ENCODE measurements at regions not wholly inside any gene's neighbourhood (a gene's known extent, or its start where the extent isn't known, plus 50 kb on each side); places are given as distances from the start of the nearest gene placed in this dataset.

DNA sequence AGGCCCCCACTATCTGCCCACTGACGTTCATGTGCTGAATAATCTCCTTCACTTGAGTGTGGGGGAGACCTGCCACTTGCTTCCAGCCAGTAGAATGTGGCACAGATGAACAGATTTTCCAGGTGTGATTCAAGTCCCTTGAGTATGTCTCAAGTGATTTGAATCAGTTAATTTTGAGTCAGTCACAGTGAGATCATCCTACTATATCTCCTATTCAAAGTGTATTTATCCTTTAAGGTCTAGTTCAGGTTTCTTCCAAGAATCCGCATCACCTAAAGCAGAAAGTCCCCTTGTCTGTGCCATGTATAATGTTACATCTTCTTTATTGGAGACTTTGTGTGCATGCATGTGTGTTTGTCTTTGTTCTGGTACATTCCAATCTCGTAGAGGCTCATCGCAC, 208.3 kb upstream of the DAB2 start:
- Histone ChIP-seq H3K4me3 (ENCODE audit: low read length, poor library complexity, severe bottlenecking) (no peak overlapping the region), H3K4me2 (ENCODE audit: low read depth, low read length, poor library complexity, severe bottlenecking) (no peak overlapping the region), H3K27me3 (ENCODE audit: insufficient read depth, low read length, poor library complexity, severe bottlenecking) (no peaks in the 10 kb centered on the region), H4K20me1 (ENCODE audit: insufficient read depth, low read length, poor library complexity, severe bottlenecking) (no peaks in the 10 kb centered on the region), H3K79me2 (ENCODE audit: insufficient read depth, low read length) (no peaks in the 10 kb centered on the region), H3K36me3 (ENCODE audit: insufficient read depth, low read length) (no peaks in the 10 kb centered on the region), H3F3A (ENCODE audit: low read depth) (no peaks in the 10 kb centered on the region), H3K9me2 (replicated peaks; ENCODE audit: low read depth, low read length) (no peaks in the 10 kb centered on the region), H3K9me3 (ENCODE audit: insufficient read depth, low read depth, low read length) (no peaks in the 10 kb centered on the region), H2AFZ (ENCODE audit: low read length) (no peak overlapping the region), H3K4me1 (ENCODE audit: insufficient read depth, low read length, poor library complexity, severe bottlenecking) (no peaks in the 10 kb centered on the region), H3K9ac (ENCODE audit: low read depth, low read length, poor library complexity, severe bottlenecking) (no peak overlapping the region)
- TF ChIP-seq CTCF (conservative IDR thresholded peaks at IDR 0.05; ENCODE audit: low read length) (no peak), EZH2phosphoT487 (IDR thresholded peaks at IDR 0.05; ENCODE audit: borderline replicate concordance) (no peak)

- no peaks in the 10 kb centered on the region for H3K9me2 ChIP-seq (replicated peaks; ENCODE audit: low read depth, low read length)
- H3K79me2 ChIP-seq (ENCODE audit: insufficient read depth, low read length), result no peaks in the 10 kb centered on the region
- H3K9ac ChIP-seq (ENCODE audit: low read depth, low read length, poor library complexity, severe bottlenecking), result no peak overlapping the region
- H3K27me3 ChIP-seq (ENCODE audit: insufficient read depth, low read length, poor library complexity, severe bottlenecking), result no peaks in the 10 kb centered on the region
- no peaks in the 10 kb centered on the region for H3K4me1 ChIP-seq (ENCODE audit: insufficient read depth, low read length, poor library complexity, severe bottlenecking)
- no peaks in the 10 kb centered on the region for H3F3A ChIP-seq (ENCODE audit: low read depth)
- no peak overlapping the region for H2AFZ ChIP-seq (ENCODE audit: low read length)
- no peaks in the 10 kb centered on the region for H4K20me1 ChIP-seq (ENCODE audit: insufficient read depth, low read length, poor library complexity, severe bottlenecking)
- no peak overlapping the region for H3K4me3 ChIP-seq (ENCODE audit: low read length, poor library complexity, severe bottlenecking)
- no peaks in the 10 kb centered on the region for H3K36me3 ChIP-seq (ENCODE audit: insufficient read depth, low read length)
- no peak overlapping the region for H3K4me2 ChIP-seq (ENCODE audit: low read depth, low read length, poor library complexity, severe bottlenecking)
- no peak for TF ChIP-seq EZH2phosphoT487 (IDR thresholded peaks at IDR 0.05; ENCODE audit: borderline replicate concordance)
- no peak for TF ChIP-seq CTCF (conservative IDR thresholded peaks at IDR 0.05; ENCODE audit: low read length)
- no peaks in the 10 kb centered on the region for H3K9me3 ChIP-seq (ENCODE audit: insufficient read depth, low read depth, low read length)
These were observed 207.2 kb upstream of the DAB2 start for GRCh38 chr5:39631958-39632357.

GRCh38 chr5:39629946-39630345, 205.2 kb upstream of the DAB2 start:
- Histone ChIP-seq H3K4me1 (ENCODE audit: insufficient read depth, low read length, poor library complexity, severe bottlenecking) (no peaks in the 10 kb centered on the region), H3F3A (ENCODE audit: low read depth) (no peaks in the 10 kb centered on the region), H3K4me3 (ENCODE audit: low read length, poor library complexity, severe bottlenecking) (no peak overlapping the region), H3K9me3 (ENCODE audit: insufficient read depth, low read depth, low read length) (no peaks in the 10 kb centered on the region), H3K36me3 (ENCODE audit: insufficient read depth, low read length) (no peaks in the 10 kb centered on the region), H3K4me2 (ENCODE audit: low read depth, low read length, poor library complexity, severe bottlenecking) (no peak overlapping the region), H2AFZ (ENCODE audit: low read length) (no peak overlapping the region), H3K9ac (ENCODE audit: low read depth, low read length, poor library complexity, severe bottlenecking) (no peak overlapping the region), H3K27me3 (ENCODE audit: insufficient read depth, low read length, poor library complexity, severe bottlenecking) (no peaks in the 10 kb centered on the region), H3K79me2 (ENCODE audit: insufficient read depth, low read length) (no peaks in the 10 kb centered on the region), H4K20me1 (ENCODE audit: insufficient read depth, low read length, poor library complexity, severe bottlenecking) (no peaks in the 10 kb centered on the region), H3K9me2 (replicated peaks; ENCODE audit: low read depth, low read length) (no peaks in the 10 kb centered on the region)
- no peak for TF ChIP-seq EZH2phosphoT487 (IDR thresholded peaks at IDR 0.05; ENCODE audit: borderline replicate concordance)
- TF ChIP-seq CTCF (conservative IDR thresholded peaks at IDR 0.05; ENCODE audit: low read length), result no peak

Measured in Loucy (cell line).